HG03442 (cell line): ENCODE measurements at regions not wholly inside any gene's neighbourhood (a gene's known extent, or its start where the extent isn't known, plus 50 kb on each side); places are given as distances from the start of the nearest gene placed in this dataset.

Source experiments
- ATAC-seq: cut with Tn5 transposase; IDR thresholded peaks from one replicate; pipeline ENCODE4 v1.9.1; 2021; ENCODE audit warnings: mild to moderate bottlenecking, moderate library complexity; ENCODE audit not compliant: unreplicated experiment

- no peak for ATAC-seq
Observed at GRCh38 chr2:146040051-146040450, 1520.1 kb upstream of the ZEB2 start.

DNA sequence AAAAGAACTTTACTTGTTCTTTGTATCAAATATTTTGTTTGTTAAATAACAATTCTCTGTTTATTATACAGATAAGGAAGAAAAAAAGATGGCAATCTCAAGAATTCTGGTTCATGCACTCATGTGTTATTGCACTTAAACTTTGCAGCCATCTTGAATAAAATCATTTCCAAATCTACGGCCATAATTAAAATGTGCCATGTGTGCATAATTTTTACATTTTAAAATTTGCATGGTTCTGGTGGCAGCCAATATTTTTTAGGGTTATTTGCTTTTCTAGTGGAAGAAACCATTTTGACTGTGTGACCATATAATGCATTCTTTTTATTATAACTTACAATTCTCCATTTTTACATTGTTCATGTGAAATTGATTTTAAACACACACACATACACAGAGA is 1518.1 kb upstream of the ZEB2 start:
- no peak for ATAC-seq

DNA sequence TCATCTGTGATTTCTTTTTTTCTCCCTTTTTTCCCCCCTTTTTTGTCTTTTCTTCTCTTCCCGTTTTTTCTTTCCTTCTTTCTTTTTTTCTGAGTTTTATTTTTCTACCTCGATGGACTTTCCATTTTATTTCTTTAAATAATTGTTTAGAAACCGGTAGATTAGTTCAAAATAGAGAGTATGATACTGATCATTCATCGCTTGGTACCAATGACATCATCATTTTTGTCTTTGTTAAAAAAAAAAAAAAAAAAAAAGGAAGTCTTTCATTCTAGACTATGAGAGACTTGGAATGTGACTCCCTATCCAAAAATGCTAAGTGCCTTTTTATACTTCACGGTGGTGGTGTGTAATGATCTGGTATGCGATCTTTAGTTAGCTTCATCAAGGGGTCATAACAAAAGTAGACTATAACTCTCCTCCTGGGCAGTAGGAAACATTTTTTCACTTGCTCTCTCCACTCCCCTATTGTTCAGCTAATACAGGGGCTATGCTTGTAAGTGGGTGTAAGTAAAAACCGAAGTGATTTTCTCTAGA is 1517.5 kb upstream of the ZEB2 start:
- no peak for ATAC-seq

DNA sequence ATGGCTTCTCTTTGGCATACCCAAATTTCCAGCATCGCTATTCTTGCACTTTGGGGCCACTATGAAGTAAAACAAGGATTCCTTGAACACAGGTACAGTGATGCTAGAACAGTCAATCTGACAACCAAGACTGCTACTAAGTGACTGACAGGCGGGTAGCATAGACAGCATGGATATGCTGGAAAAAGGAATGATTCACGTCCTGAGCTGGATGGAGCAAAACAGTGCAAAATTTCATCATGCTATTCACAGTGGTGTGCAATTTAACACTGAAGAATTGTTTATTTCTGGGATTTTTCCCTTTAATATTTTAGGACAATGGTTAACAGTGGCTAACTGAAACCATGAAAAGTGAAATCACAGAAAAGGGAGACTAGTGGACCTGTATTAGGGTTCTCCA is 1511.2 kb upstream of the ZEB2 start:
- ATAC-seq = no peak

DNA sequence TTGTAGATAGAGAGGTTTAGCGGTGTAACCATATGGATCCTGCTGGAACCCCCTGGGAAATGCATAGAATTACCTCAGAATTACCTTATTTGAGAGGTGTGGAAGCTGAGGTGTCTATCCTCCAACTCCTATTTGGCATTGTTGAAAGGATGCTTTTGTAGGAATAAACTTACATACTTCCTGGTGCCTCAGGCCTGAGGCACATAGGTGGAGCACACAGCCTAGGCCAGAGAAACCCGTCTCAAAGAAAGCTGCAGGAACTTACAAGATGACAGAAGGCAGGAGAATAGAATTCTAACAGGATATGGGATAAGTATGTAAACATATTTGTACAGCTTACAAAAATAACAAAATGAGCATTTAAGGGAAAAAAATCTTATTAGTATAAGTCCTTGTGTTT is 1507.2 kb upstream of the ZEB2 start:
- no peak for ATAC-seq

DNA sequence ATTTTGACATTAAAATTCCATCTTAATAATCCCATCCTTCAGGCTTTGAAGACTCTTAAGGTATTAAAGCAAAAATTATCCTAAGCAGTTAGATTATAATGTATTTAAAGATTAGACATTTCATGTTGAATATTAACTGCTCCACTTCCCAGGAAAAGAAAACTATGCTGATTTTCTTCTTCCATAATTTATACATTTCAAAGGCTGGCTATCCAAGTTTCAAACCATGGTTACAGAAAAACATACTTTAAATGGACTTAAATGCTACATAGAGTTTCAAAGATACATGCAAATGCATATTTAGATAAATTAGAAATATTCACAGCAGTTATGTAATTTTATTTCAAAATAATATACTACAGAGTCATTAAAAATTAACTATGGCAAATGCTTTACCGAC is 1505.6 kb upstream of the ZEB2 start:
- no peak for ATAC-seq

GRCh38 chr2:146024212-146024743 is 1504.4 kb upstream of the ZEB2 start:
- ATAC-seq = no peak

DNA sequence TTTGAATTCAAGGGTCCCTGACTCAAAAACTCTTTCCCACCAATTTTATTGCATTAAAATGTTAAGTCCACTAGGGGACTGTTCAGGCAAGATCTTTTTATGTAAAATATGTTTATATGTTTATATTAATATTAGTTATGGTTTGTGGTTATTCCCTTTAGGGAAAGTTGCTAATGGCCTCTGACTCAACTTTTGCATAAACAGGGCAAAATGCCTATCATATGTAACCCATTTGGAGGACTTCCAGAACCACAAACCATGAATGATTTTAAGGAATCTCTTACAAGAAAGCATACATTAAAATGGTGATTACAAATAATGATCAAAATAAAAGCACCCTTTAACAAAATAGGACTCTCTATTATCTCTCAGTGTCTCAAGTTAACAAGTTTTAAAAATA is 1484.5 kb upstream of the ZEB2 start:
- no peak for ATAC-seq

DNA sequence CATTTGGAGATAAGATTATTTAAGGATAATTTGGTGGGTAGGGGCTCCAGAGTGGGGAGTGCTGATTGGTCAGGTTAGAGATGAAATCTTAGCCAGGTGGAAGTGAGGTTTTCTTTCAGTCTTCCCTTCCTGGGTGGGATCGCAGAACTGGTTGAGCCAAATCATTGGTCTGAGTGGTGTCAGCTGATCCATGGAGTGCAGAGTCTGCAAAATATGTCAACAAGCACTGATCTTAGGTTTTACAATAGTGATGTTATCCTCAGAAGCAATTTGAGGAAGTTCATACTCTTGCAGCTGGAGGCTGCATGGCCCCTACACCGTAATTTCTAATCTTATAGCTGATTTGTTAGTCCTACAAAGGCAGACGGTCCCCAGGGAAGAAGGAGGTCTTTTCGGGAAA is 1483.4 kb upstream of the ZEB2 start:
- ATAC-seq = no peak

DNA sequence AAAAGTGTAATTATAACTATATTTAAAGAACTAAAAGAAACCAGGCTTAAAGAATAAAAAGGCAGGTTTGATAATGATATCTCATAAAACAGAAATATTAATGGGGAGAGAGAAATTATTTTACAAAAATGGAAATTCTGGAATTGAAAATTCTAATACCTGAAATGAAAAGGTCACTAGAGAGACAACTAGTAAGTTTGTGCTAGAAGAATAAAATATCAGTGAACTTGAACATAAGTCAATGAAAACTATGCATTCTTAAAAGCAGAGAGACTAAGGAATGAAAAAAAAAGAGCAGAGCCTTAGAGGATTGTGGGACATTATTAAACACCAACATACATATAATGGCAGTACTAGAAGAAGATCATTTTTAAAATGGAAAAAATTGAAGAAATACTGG is 1475.0 kb upstream of the ZEB2 start:
- ATAC-seq = no peak

- no peak for ATAC-seq
Observed at GRCh38 chr2:145992572-145992971, 1472.7 kb upstream of the ZEB2 start.

GRCh38 chr2:145987793-145988192 is 1467.9 kb upstream of the ZEB2 start:
- ATAC-seq = no peak

- ATAC-seq = no peak
Observed at GRCh38 chr2:145985517-145985916, 1465.6 kb upstream of the ZEB2 start.

DNA sequence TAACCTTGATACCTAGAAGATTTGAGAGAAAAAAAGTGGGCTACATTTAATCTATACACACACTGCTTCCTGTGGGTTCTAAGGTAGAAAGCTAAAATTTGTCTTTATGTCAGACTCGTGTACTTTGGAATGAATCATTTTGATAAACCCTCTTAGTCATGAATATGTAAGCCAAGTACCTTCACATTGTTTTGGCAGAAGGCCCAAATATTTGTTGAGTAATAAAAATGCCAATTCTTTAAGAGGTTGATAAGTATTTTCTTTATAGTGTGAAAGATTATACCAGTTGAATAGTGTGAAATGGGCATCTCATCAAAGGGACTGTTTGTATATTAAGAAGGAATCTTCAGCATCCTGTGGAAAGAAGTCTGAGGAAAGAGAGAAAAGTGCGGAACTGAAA is 1464.7 kb upstream of the ZEB2 start:
- no peak for ATAC-seq

DNA sequence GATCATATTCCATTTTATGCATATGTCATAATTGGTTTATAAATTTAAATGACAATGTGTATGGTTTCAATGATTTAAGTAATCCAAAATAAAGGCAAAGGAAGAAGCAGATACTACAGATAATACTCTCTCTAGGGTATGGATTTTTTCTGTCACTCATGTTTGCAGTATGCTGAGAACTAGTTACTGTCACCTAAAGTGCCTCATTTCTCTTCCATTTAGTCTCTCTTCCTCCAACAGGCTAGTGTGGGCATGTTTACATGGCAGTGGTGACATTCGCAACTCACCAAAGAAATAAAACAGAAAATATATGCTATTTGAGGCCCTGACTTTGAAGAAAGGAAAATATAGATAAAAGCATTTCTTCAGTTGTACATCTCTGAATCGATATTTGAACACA is 1460.4 kb upstream of the ZEB2 start:
- no peak for ATAC-seq

- no peak for ATAC-seq
Observed at GRCh38 chr2:145975406-145975805, 1455.5 kb upstream of the ZEB2 start.

GRCh38 chr2:145961846-145962245 is 1441.9 kb upstream of the ZEB2 start:
- ATAC-seq = no peak

DNA sequence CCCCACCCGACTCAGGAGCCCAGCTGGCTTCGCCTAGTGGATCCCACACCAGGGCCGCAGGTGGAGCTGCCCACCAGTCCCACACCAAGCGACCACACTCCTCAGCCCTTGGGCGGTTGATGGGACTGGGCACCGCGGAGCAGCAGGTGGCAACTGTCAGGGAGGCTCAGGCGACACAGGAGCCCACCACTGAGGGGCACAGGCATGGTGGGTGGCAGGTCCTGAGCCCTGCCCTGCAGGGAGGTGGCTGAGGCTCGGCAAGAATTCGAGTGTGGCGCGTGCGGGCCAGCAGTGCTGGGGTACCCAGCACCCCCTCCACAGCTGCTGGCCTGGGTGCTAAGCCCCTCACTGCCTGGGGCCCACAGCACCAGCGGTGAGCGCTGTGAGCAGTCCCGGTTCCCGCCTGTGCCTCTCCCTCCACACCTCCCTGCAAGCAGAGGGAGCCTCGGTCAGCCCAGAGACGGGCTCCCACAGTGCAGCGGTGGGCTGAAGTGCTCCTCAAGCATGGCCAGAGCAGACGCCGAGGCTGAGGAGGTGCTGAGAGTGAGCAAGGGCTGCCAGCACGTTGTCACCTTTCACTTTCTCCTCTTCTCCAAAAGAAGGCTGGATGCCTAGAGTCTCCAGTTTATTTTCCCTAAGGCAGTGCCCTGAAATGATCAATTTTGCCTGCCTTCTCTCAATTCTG is 1440.7 kb upstream of the ZEB2 start:
- no peak for ATAC-seq

- no peak for ATAC-seq
Observed at GRCh38 chr2:145958611-145959010, 1438.7 kb upstream of the ZEB2 start.

DNA sequence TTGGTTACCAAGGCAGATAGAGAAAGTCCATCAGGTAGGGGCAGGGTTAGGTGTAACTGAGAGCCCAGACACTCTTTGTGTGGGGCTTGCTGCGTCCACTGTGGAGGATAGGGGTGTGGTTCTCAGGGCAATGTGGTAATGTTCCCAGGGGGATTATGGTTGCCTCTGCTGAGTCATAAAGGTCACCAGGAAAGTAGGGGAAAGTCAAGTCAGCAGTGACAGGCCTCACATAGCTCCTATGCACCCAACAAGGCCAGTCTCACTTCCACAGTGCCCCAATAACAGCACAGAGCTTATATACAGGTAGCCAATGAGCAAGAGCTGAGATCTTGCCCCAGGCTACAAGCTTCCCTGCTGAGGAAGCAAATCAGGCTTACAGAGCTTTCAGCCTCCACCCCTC is 1438.0 kb upstream of the ZEB2 start:
- peak; percentile 61 for ATAC-seq

GRCh38 chr2:145939949-145940348 is 1420.0 kb upstream of the ZEB2 start:
- ATAC-seq = no peak

- ATAC-seq = no peak
Observed at GRCh38 chr2:145935016-145935415, 1415.1 kb upstream of the ZEB2 start.
